ENCODE measurements at regions not wholly inside any gene's neighbourhood (a gene's known extent, or its start where the extent isn't known, plus 50 kb on each side); places are given as distances from the start of the nearest gene placed in this dataset.

DNA sequence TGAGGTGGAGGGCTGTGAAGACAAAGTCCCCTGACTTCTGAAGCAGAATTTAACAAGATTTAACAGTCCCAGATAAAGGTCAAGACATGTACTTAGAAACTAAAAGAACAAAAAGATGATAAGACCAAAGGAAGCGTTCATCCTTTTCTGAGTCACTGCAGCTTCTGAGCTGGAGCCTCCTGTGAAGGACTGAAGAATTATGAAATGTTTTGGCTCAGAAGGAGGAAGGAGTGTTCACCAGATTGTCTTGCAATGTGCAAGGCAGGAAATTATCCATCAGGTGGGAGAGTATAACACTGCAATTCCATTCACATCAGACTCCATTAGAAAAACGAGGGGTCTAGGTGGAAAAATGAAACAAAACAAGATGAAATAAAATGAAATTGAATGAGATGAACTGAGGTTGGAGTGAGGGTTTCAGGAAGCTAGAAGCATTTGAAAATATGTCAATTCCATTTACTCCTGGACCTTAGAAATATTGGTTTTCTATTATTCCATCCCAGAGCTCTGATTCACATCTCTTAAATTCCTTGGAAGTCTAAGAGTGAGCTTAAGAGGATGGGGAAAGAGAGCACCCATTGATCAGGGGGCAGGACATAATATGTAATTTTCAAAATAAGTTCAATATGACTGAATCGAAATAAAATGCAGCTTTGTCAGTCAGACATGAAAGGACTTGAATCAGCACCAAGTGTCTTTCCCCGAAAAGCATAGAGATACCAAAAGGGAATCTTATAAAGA, 186.1 kb upstream of the LNX1 start:
- TF ChIP-seq, protein P1, sequence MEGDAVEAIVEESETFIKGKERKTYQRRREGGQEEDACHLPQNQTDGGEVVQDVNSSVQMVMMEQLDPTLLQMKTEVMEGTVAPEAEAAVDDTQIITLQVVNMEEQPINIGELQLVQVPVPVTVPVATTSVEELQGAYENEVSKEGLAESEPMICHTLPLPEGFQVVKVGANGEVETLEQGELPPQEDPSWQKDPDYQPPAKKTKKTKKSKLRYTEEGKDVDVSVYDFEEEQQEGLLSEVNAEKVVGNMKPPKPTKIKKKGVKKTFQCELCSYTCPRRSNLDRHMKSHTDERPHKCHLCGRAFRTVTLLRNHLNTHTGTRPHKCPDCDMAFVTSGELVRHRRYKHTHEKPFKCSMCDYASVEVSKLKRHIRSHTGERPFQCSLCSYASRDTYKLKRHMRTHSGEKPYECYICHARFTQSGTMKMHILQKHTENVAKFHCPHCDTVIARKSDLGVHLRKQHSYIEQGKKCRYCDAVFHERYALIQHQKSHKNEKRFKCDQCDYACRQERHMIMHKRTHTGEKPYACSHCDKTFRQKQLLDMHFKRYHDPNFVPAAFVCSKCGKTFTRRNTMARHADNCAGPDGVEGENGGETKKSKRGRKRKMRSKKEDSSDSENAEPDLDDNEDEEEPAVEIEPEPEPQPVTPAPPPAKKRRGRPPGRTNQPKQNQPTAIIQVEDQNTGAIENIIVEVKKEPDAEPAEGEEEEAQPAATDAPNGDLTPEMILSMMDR (IDR thresholded peaks at IDR 0.05; ENCODE audit: insufficient read depth, low read depth, low read length, missing control alignments), result no peak
- H3K4me3 ChIP-seq (ENCODE audit: low read depth, low read length), result no peak overlapping the region
- DNase-seq (ENCODE audit: low read depth), result no peak

DNA sequence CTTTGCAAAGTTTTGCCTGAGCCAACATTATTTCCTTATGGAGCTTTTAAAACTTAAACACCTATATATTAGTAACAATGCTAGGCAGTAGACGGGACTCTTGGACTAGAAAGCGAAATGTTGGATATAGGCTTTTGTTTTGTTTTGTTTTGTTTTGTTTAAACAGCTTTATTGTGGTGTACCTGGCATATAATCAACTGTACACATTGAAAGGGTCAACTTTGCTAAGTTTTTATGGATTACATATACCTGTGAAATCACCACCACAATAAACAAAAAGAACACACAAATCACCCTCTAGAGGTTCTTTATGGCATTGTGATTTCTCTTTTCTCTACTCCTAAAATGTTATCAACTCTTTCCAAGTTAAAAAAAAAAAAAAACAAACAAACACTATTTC, 184.9 kb upstream of the LNX1 start:
- no peak for DNase-seq (ENCODE audit: low read depth)
- TF ChIP-seq, protein P1 (IDR thresholded peaks at IDR 0.05; ENCODE audit: insufficient read depth, low read depth, low read length, missing control alignments), result no peak
- H3K4me3 ChIP-seq (ENCODE audit: low read depth, low read length), result no peak overlapping the region

- H3K4me3 ChIP-seq (ENCODE audit: low read depth, low read length), result no peak overlapping the region
- TF ChIP-seq, protein P1 (IDR thresholded peaks at IDR 0.05; ENCODE audit: insufficient read depth, low read depth, low read length, missing control alignments), result no peak
Measured at GRCh38 chr4:53775381-53775780, 184.1 kb upstream of the LNX1 start.

DNA sequence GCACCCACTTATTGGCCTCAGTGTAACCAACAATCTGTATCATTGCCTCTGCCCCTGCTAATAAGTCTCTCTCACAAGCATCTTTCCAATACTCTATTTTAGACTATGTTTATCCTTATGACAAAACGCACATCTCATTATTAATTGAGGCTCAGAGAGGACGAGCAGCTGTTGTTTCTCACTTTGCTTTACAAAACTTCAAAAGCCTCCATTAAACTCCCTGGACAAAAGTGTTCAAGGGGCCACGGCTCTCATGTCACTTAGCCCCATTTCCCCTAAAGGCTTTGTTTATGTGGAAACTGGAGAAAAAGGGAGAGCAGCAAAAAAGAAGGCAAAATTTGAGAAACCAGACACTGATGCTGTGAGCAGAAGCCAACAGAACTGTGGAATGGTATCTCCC, 180.0 kb upstream of the LNX1 start:
- TF ChIP-seq, protein P1 (IDR thresholded peaks at IDR 0.05; ENCODE audit: insufficient read depth, low read depth, low read length, missing control alignments), result no peak
- DNase-seq (ENCODE audit: low read depth), result no peak

More at GRCh38 chr4:53775381-53775780, 184.1 kb upstream of the LNX1 start:
- no peak for DNase-seq (ENCODE audit: low read depth)

DNA sequence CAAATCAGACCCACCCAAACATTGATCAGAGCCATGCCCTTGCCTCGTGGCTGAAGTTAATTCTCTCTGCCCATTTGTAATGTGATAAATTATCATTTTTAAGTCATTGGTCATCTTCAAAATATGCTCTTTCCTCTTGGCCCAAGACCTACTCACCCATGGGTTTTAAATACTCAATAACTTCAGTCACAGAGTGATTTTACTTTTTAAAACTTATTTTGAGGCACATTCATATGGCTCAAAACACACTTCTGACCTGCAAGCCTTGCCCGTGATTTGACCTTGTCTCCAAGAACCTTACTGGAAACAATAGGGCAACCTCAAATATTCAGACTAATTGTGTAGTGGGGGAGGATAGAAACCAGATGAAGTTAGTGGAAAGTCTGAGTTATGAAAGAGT, 176.2 kb upstream of the LNX1 start:
- TF ChIP-seq, protein P1 (IDR thresholded peaks at IDR 0.05; ENCODE audit: insufficient read depth, low read depth, low read length, missing control alignments), result no peak
- no peak overlapping the region for H3K4me3 ChIP-seq (ENCODE audit: low read depth, low read length)
- DNase-seq (ENCODE audit: low read depth), result no peak

More for the DNA sequence above, 180.0 kb upstream of the LNX1 start:
- no peak overlapping the region for H3K4me3 ChIP-seq (ENCODE audit: low read depth, low read length)

DNA sequence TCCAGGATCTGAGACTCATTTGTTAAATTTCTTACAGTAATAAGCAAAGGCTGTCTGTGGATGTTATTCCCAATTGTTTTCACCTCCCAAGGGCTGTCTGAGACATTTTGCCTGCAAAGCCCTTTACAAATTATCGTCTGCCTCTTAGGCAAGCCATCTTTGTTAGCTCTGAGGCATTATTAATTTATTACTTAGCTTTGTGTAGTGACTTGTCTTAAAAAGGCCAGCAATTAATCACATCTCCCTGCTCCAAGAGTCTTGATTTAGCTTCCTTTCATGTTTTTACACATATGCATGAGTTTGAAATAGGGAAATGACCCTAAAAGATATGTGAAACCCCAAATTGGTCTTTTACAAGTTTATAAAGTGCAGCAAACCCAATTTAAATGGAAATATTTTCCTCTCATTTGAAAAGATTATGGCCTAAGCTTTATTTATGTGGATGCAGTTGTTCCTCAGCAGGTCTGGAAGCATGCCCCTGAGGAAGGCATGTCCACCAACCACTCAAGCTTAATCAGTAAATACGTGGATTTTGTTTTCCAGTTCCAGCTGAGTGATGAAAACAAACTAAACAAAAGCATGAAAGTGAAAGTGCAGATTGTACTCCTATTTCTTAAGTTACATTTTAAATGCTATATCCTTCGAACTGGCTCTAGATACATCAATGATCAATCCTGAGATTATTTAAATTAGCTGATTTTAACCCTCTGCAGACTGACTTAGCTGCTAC, 173.6 kb upstream of the LNX1 start:
- TF ChIP-seq, protein P1 (IDR thresholded peaks at IDR 0.05; ENCODE audit: insufficient read depth, low read depth, low read length, missing control alignments), result no peak
- no peak for DNase-seq (ENCODE audit: low read depth)
- no peak overlapping the region for H3K4me3 ChIP-seq (ENCODE audit: low read depth, low read length)

Measured in GM12865 (cell line).